ENCODE measurements at regions not wholly inside any gene's neighbourhood (a gene's known extent, or its start where the extent isn't known, plus 50 kb on each side); places are given as distances from the start of the nearest gene placed in this dataset.
"Not testable (repeated sequence)": the region's sequence is repeated elsewhere in the genome, so short reads cannot be mapped to it uniquely, and the experiment has no call there.

- no peaks in the 10 kb centered on the region for H3K27me3 ChIP-seq
- H3K4me2 ChIP-seq: no peak overlapping the region
- H3K4me1 ChIP-seq: no peaks in the 10 kb centered on the region
- no peak for TF ChIP-seq Cebpa-rat (IDR thresholded peaks at IDR 0.05)
- H3K9ac ChIP-seq: no peak overlapping the region
- H4K20me1 ChIP-seq: no peaks in the 10 kb centered on the region
- H3K36me3 ChIP-seq: no peaks in the 10 kb centered on the region
- peaks cover 0 to 9% (median 0%) of the 10 kb centered on the region in 11 experiments; a peak in 4 of 22 replicates for H3K9me3 ChIP-seq (replicated peaks in 1 of 11)
- no peak overlapping the region for H3K27ac ChIP-seq
- no peak overlapping the region for H3K4me3 ChIP-seq
Observed at GRCh38 chr21:17690078-17690494, 77.4 kb upstream of the BTG3 start.

GRCh38 chr21:17688912-17689874, 76.5 kb upstream of the BTG3 start:
- Histone ChIP-seq H3K27ac (no peak overlapping the region), H4K20me1 (no peaks in the 10 kb centered on the region), H3K4me2 (no peak overlapping the region), H3K27me3 (no peaks in the 10 kb centered on the region), H3K9ac (no peak overlapping the region), H3K9me3 (replicated peaks in 1 of 11) (peaks cover 0 to 9% (median 0%) of the 10 kb centered on the region in 11 experiments; a peak in 4 of 22 replicates), H3K4me1 (no peaks in the 10 kb centered on the region), H3K4me3 (no peak overlapping the region), H3K36me3 (no peaks in the 10 kb centered on the region)
- no peak for TF ChIP-seq Cebpa-rat (IDR thresholded peaks at IDR 0.05)

GRCh38 chr21:17682924-17683323, 70.2 kb upstream of the BTG3 start:
- Histone ChIP-seq H3K36me3 (no peaks in the 10 kb centered on the region), H4K20me1 (no peaks in the 10 kb centered on the region), H3K4me3 (no peak overlapping the region), H3K4me1 (peaks cover 0 to 5% (median 0%) of the 10 kb centered on the region in 10 experiments; a peak in 1 of 20 replicates), H3K27me3 (no peaks in the 10 kb centered on the region), H3K27ac (no peak overlapping the region), H3K4me2 (no peak overlapping the region), H3K9me3 (replicated peaks in 1 of 11) (no peaks in the 10 kb centered on the region), H3K9ac (no peak overlapping the region)
- TF ChIP-seq Cebpa-rat (IDR thresholded peaks at IDR 0.05): no peak

GRCh38 chr21:17679002-17679600, 66.4 kb upstream of the BTG3 start:
- no peaks in the 10 kb centered on the region for H3K27me3 ChIP-seq
- H3K4me3 ChIP-seq: no peak overlapping the region
- no peak overlapping the region for H3K4me2 ChIP-seq
- H3K36me3 ChIP-seq: no peaks in the 10 kb centered on the region
- no peak overlapping the region for H3K27ac ChIP-seq
- H3K9ac ChIP-seq: no peak overlapping the region
- H3K4me1 ChIP-seq: peaks cover 0 to 5% (median 0%) of the 10 kb centered on the region in 10 experiments; a peak in 1 of 20 replicates
- TF ChIP-seq Cebpa-rat (IDR thresholded peaks at IDR 0.05): no peak
- no peaks in the 10 kb centered on the region for H3K9me3 ChIP-seq (replicated peaks in 1 of 11)
- no peaks in the 10 kb centered on the region for H4K20me1 ChIP-seq

GRCh38 chr21:17676930-17677329, 64.2 kb upstream of the BTG3 start:
- H3K27ac ChIP-seq; H3K4me2 ChIP-seq; H3K36me3 ChIP-seq; H3K9me3 ChIP-seq (replicated peaks in 1 of 11); H3K4me1 ChIP-seq; H3K4me3 ChIP-seq; H3K27me3 ChIP-seq; H4K20me1 ChIP-seq; H3K9ac ChIP-seq: not testable (repeated sequence)

GRCh38 chr21:17674106-17674505, 61.4 kb upstream of the BTG3 start:
- Histone ChIP-seq H3K9me3 (replicated peaks in 1 of 11) (no peaks in the 10 kb centered on the region), H3K9ac (no peak overlapping the region), H3K4me2 (no peak overlapping the region), H3K4me1 (no peaks in the 10 kb centered on the region), H3K27me3 (no peaks in the 10 kb centered on the region), H4K20me1 (no peaks in the 10 kb centered on the region), H3K27ac (no peak overlapping the region), H3K36me3 (no peaks in the 10 kb centered on the region), H3K4me3 (no peak overlapping the region)
- no peak for TF ChIP-seq Cebpa-rat (IDR thresholded peaks at IDR 0.05)

- TF ChIP-seq Cebpa-rat (IDR thresholded peaks at IDR 0.05): no peak
- H3K9ac ChIP-seq: no peak overlapping the region
- H3K4me3 ChIP-seq: no peak overlapping the region
- no peak overlapping the region for H3K4me2 ChIP-seq
- H3K27me3 ChIP-seq: no peaks in the 10 kb centered on the region
- H4K20me1 ChIP-seq: no peaks in the 10 kb centered on the region
- H3K27ac ChIP-seq: no peak overlapping the region
- no peaks in the 10 kb centered on the region for H3K36me3 ChIP-seq
- H3K9me3 ChIP-seq (replicated peaks in 1 of 11): no peaks in the 10 kb centered on the region
- no peaks in the 10 kb centered on the region for H3K4me1 ChIP-seq
Observed at GRCh38 chr21:17673261-17674020, 60.7 kb upstream of the BTG3 start.

- no peaks in the 10 kb centered on the region for H4K20me1 ChIP-seq
- no peaks in the 10 kb centered on the region for H3K9me3 ChIP-seq (replicated peaks in 1 of 11)
- H3K4me3 ChIP-seq: no peak overlapping the region
- H3K27me3 ChIP-seq: no peaks in the 10 kb centered on the region
- TF ChIP-seq Cebpa-rat (IDR thresholded peaks at IDR 0.05): no peak
- no peak overlapping the region for H3K27ac ChIP-seq
- H3K4me1 ChIP-seq: no peaks in the 10 kb centered on the region
- no peak overlapping the region for H3K9ac ChIP-seq
- H3K36me3 ChIP-seq: no peaks in the 10 kb centered on the region
- no peak overlapping the region for H3K4me2 ChIP-seq
Observed at GRCh38 chr21:17671733-17672132, 59.0 kb upstream of the BTG3 start.

GRCh38 chr21:17668479-17669140, 55.9 kb upstream of the BTG3 start:
- Histone ChIP-seq H3K4me2 (no peak overlapping the region), H3K4me1 (no peaks in the 10 kb centered on the region), H3K4me3 (no peak overlapping the region), H3K9ac (no peak overlapping the region), H3K9me3 (replicated peaks in 1 of 11) (no peaks in the 10 kb centered on the region), H3K36me3 (no peaks in the 10 kb centered on the region), H4K20me1 (no peaks in the 10 kb centered on the region), H3K27ac (no peak overlapping the region), H3K27me3 (no peaks in the 10 kb centered on the region)
- TF ChIP-seq Cebpa-rat (IDR thresholded peaks at IDR 0.05): no peak

All from BLaER1 treated with 17β-estradiol and CSF1 and Interleukin-3, amounts not matched to agents 10 nM and 100 nM (cell line).